CD14-positive monocyte (primary cell): ENCODE measurements at regions not wholly inside any gene's neighbourhood (a gene's known extent, or its start where the extent isn't known, plus 50 kb on each side); places are given as distances from the start of the nearest gene placed in this dataset.

Experiments
- DNase-seq, 3 donors: peaks; one replicate each; pipeline ENCODE4 v3.0.0-alpha.2; 2011 to 2022
- H2AFZ ChIP-seq: 2 replicates; pipeline ENCODE4 v1.6.0; 2012; ENCODE audit warnings: mild to moderate bottlenecking, low read depth, low read length, inconsistent platforms; ENCODE audit not compliant: insufficient read depth, poor library complexity, severe bottlenecking
- H3K27ac ChIP-seq, 2 donors: 1 replicate in 1 of 2; 2 replicates in 1 of 2; pipeline ENCODE4 v1.5.1; 2012 to 2013; ENCODE audit warnings: low read length in 2 of 2, control low read depth in 1 of 2, inconsistent platforms in 1 of 2, low read depth in 1 of 2, mild to moderate bottlenecking in 1 of 2
- H3K27me3 ChIP-seq, 2 donors: one replicate each; pipeline versions ENCODE4 v1.6.0 to v1.6.1; 2011 to 2013; ENCODE audit warnings: low read length in 2 of 2; ENCODE audit not compliant: control insufficient read depth in 2 of 2, insufficient read depth in 2 of 2
- H3K36me3 ChIP-seq, 2 donors: replicated peaks in 1 of 2; 1 replicate in 1 of 2; 2 replicates in 1 of 2; pipeline versions ENCODE4 v1.5.1 to v1.6.1; 2012 to 2013; ENCODE audit warnings: low read length in 2 of 2, control low read depth in 1 of 2, inconsistent platforms in 1 of 2, mild to moderate bottlenecking in 1 of 2; ENCODE audit not compliant: insufficient read depth in 2 of 2, control insufficient read depth in 1 of 2
- H3K4me1 ChIP-seq, 2 donors: 1 replicate in 1 of 2; 2 replicates in 1 of 2; pipeline versions ENCODE4 v1.5.1 to v1.6.1; 2012 to 2013; ENCODE audit warnings: low read length in 2 of 2, control low read depth in 1 of 2, inconsistent platforms in 1 of 2, mild to moderate bottlenecking in 1 of 2, moderate library complexity in 1 of 2; ENCODE audit not compliant: insufficient read depth in 2 of 2, control insufficient read depth in 1 of 2
- H3K4me2 ChIP-seq: replicated peaks from 2 replicates; pipeline ENCODE3; 2012; ENCODE audit warnings: low read length, moderate library complexity, mild to moderate bottlenecking; ENCODE audit not compliant: poor library complexity, severe bottlenecking; ENCODE audit errors: extremely low read depth
- H3K4me3 ChIP-seq, 3 experiments: fragments of 200-600 bp in 1 of 3; sonication (generic) in 1 of 3; replicated peaks in 1 of 3; 1 replicate in 2 of 3; 2 replicates in 1 of 3; pipeline ENCODE4 v1.5.1; 2011 to 2013; ENCODE audit warnings: low read length in 3 of 3, mild to moderate bottlenecking in 3 of 3, control low read depth in 2 of 3, low read depth in 2 of 3, inconsistent platforms in 1 of 3, moderate library complexity in 1 of 3
- H3K79me2 ChIP-seq: 2 replicates; pipeline ENCODE4 v1.6.0; 2012; ENCODE audit warnings: mild to moderate bottlenecking, control low read depth, inconsistent platforms, low read length, moderate library complexity; ENCODE audit not compliant: insufficient read depth
- H3K9ac ChIP-seq: 2 replicates; pipeline ENCODE4 v1.6.0; 2017; ENCODE audit warnings: low read length, mild to moderate bottlenecking; ENCODE audit not compliant: insufficient read depth, poor library complexity, severe bottlenecking
- H3K9me3 ChIP-seq, 2 donors: replicated peaks in 1 of 2; 1 replicate in 1 of 2; 2 replicates in 1 of 2; pipeline versions ENCODE4 v1.5.1 to v1.6.1; 2012 to 2013; ENCODE audit warnings: low read length in 2 of 2, control low read depth in 1 of 2; ENCODE audit not compliant: control insufficient read depth in 1 of 2, insufficient read depth in 1 of 2
- H4K20me1 ChIP-seq: 2 replicates; pipeline ENCODE4 v1.6.0; 2012; ENCODE audit warnings: mild to moderate bottlenecking, low read length, control low read depth, moderate library complexity; ENCODE audit not compliant: insufficient read depth
- H3K27ac Mint-ChIP-seq, 7 donors: one replicate each; pipeline ENCODE4 v1.8.0; 2020; ENCODE audit warnings: mild to moderate bottlenecking in 7 of 7, mixed read lengths in 7 of 7, moderate library complexity in 6 of 7, inconsistent platforms in 2 of 7
- H3K27me3 Mint-ChIP-seq, 3 donors: one replicate each; pipeline ENCODE4 v1.8.0; 2021 to 2022; ENCODE audit warnings: low read depth in 3 of 3, mild to moderate bottlenecking in 3 of 3, mixed read lengths in 3 of 3, moderate library complexity in 3 of 3, inconsistent platforms in 1 of 3
- H3K36me3 Mint-ChIP-seq, 2 donors: one replicate each; pipeline ENCODE4 v1.8.0; 2020; ENCODE audit warnings: mixed read lengths in 2 of 2, inconsistent platforms in 1 of 2, mild to moderate bottlenecking in 1 of 2
- H3K4me1 Mint-ChIP-seq: one replicate; pipeline ENCODE4 v1.8.0; 2020; ENCODE audit warnings: mild to moderate bottlenecking, mixed read lengths
- H3K4me3 Mint-ChIP-seq, 2 donors: one replicate each; pipeline ENCODE4 v1.8.0; 2020; ENCODE audit warnings: mild to moderate bottlenecking in 2 of 2, mixed read lengths in 2 of 2, moderate library complexity in 1 of 2
- H3K9me3 Mint-ChIP-seq, 7 donors: one replicate each; pipeline ENCODE4 v1.8.0; 2020 to 2022; ENCODE audit warnings: mixed read lengths in 7 of 7, mild to moderate bottlenecking in 6 of 7, moderate library complexity in 6 of 7, inconsistent platforms in 2 of 7
- WGBS: methylation state at CpG from one replicate; pipeline ENCODE4 v1.1.5; 2013; ENCODE audit warnings: missing lambda C conversion rate; ENCODE audit not compliant: insufficient coverage; 5-methylcytosine and 5-hydroxymethylcytosine counted together
- intact Hi-C, 2 donors: fragments of 100-400 bp; cut with micrococcal nuclease; formaldehyde crosslinking; loops; one replicate each; pipeline versions ENCODE4 v1.15.0 to v1.15.1; 2023
- TF ChIP-seq, protein P1 (sequence below): fragments of 200-600 bp; IDR thresholded peaks from one replicate; pipeline ENCODE4 v1.8.0; 2022; ENCODE audit warnings: antibody characterized with exemption, mild to moderate bottlenecking

DNA sequence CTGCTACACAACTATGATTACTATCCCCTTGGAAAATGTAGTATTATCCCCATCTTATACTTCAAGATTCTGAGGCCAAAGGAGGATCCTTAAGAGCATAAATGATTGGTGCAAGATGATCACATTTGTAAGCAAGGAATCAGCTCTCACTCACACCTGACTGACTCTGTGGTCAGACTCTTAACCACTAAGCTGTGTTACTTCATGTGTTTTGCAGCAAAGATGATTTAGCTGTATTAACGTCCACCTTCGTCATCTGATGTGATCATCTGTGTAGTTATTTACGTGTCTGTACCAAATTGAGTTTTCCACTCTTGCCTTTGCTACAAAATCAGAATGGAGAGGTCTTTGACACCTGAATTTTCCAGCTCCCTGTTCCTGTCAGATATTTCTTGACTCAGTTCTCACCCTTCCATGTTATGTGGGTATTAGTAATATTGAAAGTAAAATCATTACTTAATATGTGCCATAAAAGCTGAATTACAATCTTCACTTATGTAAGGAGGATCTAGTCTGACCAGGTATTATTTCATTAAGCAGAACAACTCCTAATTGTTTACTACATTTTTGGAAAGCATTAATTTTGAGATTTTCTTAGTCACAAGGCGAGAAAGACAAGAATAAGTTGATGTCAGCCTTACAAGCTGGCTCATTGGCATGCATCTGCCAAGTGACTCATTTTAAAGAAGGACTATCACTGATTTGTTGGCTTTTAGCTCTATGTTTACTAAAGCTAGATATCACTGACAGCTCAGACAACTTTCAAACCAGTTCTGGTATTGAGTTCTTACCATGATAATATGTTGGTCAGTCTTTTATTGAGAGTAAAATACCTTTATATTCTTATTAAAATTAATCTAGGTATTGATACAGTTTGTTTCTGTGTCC, 1279.8 kb upstream of the PCDH9 start:
- 90% methylated on average over 3 of the region's 4 CpGs for WGBS

DNA sequence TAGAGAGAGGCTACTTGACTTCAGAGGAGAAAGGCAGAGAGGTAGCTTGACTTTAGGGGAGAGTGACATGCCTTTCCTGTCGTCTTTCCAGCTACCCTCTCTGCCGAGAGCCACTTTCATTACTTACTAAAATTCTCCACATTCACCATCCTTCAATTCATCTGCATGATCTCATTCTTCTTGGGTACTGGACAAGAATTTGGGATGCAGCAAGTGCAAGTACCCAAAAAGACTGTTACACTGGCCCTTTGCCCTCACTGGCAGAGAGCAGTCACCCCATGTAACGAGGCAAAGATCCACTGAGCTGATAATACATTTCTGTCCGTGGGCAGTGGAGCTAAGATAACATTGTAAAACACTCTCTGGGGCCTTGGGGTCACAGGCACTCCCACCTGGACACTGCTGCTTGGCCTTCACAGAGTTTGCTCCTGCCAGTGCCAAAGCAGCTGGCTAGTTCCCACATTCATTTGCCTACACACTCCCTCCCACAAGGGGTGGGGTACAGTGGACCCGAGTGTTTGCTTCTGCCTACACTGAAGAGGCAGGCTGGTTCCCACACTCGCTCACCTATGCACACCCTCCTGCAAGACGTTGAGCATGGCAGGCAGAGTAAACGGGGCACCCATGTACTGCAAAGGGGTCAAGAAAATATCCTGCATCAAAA, 1276.9 kb upstream of the PCDH9 start:
- DNase-seq = no peak
- no peak overlapping the region for H3K4me3 Mint-ChIP-seq
- H3K4me1 Mint-ChIP-seq = no peaks in the 10 kb centered on the region
- H3K79me2 ChIP-seq = no peaks in the 10 kb centered on the region
- peaks cover 0 to 13% (median 3%) of the 10 kb centered on the region in 7 donors for H3K9me3 Mint-ChIP-seq
- no peak overlapping the region for H3K27ac Mint-ChIP-seq
- intact Hi-C loops = no loop called here
- no peaks in the 10 kb centered on the region for H3K36me3 Mint-ChIP-seq
- H3K9ac ChIP-seq = no peak overlapping the region
- no peak overlapping the region for H3K27ac ChIP-seq
- no peaks in the 10 kb centered on the region for H3K4me1 ChIP-seq
- no peak overlapping the region for H3K4me2 ChIP-seq
- H3K9me3 ChIP-seq = peaks cover 3 to 13% of the 10 kb centered on the region in 2 donors
- TF ChIP-seq, protein P1, sequence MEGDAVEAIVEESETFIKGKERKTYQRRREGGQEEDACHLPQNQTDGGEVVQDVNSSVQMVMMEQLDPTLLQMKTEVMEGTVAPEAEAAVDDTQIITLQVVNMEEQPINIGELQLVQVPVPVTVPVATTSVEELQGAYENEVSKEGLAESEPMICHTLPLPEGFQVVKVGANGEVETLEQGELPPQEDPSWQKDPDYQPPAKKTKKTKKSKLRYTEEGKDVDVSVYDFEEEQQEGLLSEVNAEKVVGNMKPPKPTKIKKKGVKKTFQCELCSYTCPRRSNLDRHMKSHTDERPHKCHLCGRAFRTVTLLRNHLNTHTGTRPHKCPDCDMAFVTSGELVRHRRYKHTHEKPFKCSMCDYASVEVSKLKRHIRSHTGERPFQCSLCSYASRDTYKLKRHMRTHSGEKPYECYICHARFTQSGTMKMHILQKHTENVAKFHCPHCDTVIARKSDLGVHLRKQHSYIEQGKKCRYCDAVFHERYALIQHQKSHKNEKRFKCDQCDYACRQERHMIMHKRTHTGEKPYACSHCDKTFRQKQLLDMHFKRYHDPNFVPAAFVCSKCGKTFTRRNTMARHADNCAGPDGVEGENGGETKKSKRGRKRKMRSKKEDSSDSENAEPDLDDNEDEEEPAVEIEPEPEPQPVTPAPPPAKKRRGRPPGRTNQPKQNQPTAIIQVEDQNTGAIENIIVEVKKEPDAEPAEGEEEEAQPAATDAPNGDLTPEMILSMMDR = no peak
- H3K27me3 ChIP-seq = no peaks in the 10 kb centered on the region
- H3K4me3 ChIP-seq = no peak overlapping the region
- no peaks in the 10 kb centered on the region for H3K36me3 ChIP-seq
- H3K27me3 Mint-ChIP-seq = no peaks in the 10 kb centered on the region
- H4K20me1 ChIP-seq = no peaks in the 10 kb centered on the region
- WGBS = 91% methylated on average over 2 of the region's 8 CpGs
- H2AFZ ChIP-seq = no peak overlapping the region

More for the DNA sequence above, 1279.8 kb upstream of the PCDH9 start:
- Mint-ChIP-seq H3K9me3 (peaks cover 1 to 16% (median 5%) of the 10 kb centered on the region in 7 donors), H3K4me3 (no peak overlapping the region), H3K36me3 (no peaks in the 10 kb centered on the region), H3K27me3 (no peaks in the 10 kb centered on the region), H3K4me1 (no peaks in the 10 kb centered on the region), H3K27ac (no peak overlapping the region)
- DNase-seq = no peak
- H3K4me3 ChIP-seq = no peak overlapping the region
- no peaks in the 10 kb centered on the region for H4K20me1 ChIP-seq
- no peaks in the 10 kb centered on the region for H3K4me1 ChIP-seq
- TF ChIP-seq, protein P1 = no peak
- H3K27me3 ChIP-seq = no peaks in the 10 kb centered on the region
- no peaks in the 10 kb centered on the region for H3K36me3 ChIP-seq
- no peak overlapping the region for H3K4me2 ChIP-seq
- no peaks in the 10 kb centered on the region for H3K79me2 ChIP-seq
- no peak overlapping the region for H2AFZ ChIP-seq
- no peak overlapping the region for H3K9ac ChIP-seq
- intact Hi-C loops = no loop called here
- no peak overlapping the region for H3K27ac ChIP-seq
- peaks cover 5 to 18% of the 10 kb centered on the region in 2 donors for H3K9me3 ChIP-seq
